HG03097 (cell line): ENCODE measurements at regions not wholly inside any gene's neighbourhood (a gene's known extent, or its start where the extent isn't known, plus 50 kb on each side); places are given as distances from the start of the nearest gene placed in this dataset.

Experiments
- ATAC-seq: cut with Tn5 transposase; IDR thresholded peaks from one replicate; pipeline ENCODE4 v1.9.1; 2021; ENCODE audit not compliant: unreplicated experiment, low FRiP score

- ATAC-seq: no peak
Measured at GRCh38 chr5:159452480-159453167, 122.3 kb upstream of the IL12B start.

DNA sequence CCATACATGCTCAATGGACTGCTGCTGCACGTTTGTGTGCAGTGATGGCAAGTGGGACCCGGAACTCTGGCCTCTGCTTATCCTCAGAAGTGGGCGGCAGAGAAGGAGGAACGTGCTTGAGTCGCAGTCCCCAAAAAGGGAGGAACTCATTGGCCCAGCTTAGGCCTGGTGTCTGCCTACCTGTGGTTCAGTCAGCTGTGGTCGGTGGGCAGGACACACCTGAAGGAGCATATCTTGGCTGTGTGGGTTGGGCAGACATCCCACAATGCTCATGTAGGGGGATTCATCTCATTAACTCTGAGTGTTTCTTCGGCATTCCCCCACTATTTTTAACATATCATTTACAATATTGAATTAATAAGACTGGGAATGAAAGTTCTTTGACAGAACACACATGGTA, 122.9 kb upstream of the IL12B start:
- ATAC-seq: no peak

DNA sequence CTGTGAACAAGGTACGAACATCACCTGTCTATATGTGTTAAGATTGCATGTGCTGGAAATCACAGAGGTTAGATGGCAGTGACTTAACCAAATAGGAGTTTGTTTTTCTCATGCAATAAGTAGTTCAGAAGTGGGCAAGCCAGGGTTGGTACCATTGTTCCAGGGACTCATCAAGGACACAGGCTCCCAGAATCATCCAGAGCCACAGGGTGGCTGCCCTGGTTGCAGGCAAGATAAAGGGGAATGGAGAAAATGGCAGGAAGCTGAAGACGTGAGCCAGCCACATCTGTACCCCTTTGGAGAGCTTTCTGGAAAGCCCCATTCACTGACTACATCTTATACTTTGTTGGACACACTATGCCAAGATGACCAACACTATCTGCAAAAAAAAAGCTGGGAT, 126.0 kb upstream of the IL12B start:
- ATAC-seq: peak; percentile 2

DNA sequence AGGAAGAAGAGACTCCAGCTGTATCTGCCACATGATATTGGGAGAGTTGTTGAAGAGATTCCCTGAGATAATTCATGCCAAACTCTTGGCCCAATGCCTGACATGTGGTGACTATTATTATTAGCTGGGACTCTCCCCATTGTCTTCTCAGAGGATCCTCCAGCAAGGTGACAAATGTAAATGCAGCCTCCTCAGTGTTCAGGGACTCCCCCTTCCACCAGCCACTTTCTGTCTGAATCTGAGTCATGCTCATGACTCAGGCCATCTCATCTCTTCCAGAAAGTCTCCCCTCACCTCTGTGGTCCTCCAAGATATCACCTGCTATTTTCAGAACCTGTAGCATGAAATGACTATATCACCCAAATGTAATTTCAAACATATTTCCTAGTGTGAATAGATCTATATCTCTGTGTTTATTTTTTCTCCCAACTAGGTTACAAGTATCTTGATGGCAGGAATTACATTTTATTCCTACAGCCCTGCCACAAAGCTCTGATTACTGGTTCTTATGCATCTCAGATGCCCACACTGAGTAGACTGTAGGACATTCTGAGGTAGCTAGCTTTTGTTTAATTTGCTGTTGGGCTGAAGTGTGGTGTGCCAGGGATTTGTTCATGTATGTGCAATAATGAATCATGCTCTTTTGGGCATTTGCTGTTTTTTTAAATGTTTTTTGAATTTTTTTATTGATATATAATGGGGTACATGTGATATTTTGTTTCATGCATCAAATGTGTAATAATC, 126.6 kb upstream of the IL12B start:
- peak; percentile 90 for ATAC-seq

- no peak for ATAC-seq
Measured at GRCh38 chr5:159458217-159458711, 128.0 kb upstream of the IL12B start.

DNA sequence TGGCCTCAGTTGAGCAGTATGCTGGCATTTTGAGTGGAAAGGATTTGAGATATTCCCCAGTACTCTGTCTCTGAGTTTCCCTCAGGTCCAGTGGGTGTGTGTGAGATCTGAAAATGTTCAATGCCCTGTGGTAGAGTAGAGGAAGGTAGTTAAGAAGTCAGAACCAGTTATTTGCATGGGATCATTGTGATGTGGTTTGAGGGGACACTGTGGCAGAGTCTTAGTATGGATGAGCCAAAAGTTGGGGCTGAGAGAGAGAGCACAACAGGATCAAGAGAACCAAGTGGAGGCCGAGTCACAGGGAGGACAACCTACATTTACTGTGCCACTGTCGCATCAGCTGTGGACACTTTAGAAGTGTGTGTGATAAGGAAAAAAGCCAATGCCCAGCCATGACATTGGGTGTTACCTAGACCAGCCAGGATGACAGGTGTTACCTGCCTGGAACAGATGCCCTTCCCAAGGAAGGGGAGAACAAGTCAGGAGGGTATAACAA, 128.9 kb upstream of the IL12B start:
- ATAC-seq: no peak

DNA sequence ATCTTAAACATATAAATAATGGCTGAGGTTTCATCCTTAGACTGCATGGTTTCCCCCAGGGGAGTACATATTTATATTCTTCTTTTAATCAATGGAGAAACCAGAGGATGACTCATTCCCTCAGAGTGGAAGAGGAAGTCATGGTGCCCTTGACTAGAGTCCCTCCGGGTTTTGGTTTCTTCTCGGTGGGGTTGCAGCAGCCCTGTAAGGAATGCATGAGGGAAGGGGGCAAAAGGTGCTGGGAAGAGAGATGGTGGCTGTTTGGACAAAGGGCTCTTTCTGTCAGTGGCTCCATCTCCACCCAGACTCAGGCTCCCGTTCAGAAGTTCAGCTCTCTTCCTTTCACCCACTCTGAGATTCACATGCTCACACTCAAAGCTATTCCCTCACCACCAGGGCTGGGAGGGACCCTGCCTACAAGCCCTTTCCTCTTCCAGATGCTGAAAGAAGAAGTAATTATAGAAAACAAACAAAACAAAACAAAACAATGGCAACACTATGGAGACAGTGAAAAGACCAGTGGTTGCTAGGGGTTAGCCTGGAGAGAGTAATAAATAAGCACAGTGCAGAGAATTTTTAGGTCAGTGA, 129.8 kb upstream of the IL12B start:
- ATAC-seq: no peak

DNA sequence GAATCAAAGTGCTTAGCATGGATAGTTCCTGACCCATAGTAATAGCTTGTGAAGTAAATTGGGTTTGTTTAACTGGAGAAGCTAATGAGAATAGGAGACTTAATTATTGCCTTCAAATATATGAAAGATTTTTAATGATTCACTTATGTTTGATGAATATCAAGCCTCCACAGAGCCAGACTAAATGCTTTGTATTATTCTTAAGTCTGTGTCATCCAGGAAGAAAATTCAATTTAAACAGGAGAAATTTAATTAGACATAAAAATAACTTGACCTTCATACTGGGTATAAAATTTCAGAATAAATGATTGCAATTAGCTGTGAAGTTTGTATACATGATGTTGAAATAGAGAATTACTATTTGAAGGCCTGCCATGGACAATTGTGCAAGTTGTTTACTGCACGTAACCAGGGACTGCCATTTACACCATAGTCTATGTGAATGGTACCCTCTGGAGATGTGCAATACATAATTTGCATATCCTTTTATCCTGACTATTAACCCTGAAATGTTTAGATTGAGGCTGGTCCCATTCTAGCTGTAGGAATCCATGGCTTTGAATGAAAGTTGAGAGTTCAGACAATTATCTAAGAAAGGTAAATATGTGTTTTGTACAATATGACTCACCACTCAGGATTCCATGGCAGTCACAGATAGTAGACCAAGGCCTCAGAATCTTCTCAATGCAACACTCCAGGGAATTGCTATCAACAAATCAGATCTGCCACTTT, 133.5 kb upstream of the IL12B start:
- no peak for ATAC-seq

GRCh38 chr5:159465604-159466003, 135.3 kb upstream of the IL12B start:
- no peak for ATAC-seq

GRCh38 chr5:159467666-159468065, 137.4 kb upstream of the IL12B start:
- ATAC-seq: no peak

DNA sequence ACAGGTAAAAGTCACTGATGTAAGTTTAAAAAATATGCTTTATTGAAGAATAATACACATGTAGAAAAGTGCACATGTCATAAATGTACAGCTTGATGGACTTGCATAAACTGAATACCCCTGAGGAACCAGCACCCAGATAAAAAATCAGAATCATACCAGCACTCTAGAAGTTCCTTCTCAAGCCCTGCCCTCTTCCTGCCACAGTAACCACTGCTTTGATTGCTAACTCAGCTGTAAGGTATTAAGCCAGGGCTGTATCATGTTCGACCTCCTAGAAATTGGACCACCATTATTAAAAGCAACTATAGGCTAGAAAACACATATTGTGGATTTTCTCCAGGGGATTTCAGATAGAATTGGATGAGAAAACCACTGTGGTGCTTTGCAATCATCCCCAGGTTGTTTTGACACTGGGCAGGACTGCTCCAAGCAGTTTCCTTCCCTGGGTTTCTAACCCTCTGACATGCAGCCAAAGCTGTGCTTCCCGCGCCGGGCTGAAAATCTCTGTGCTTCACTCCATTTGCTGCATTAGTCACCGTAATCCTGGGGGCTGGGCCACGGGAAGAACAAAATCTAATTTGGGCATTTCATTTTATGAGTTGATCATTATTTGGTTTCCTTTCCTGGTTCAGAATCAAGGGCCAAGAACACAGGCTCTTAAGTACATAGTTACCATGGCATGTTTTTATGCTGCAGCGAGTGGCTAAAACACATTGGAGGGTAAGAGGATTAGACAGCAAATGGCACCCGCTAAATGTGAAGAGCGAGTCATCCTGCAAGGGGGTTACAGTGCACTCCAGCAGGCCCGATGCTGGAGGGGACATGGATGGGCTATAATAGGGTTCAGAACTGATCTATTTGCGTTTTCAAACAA, 139.4 kb upstream of the IL12B start:
- no peak for ATAC-seq

DNA sequence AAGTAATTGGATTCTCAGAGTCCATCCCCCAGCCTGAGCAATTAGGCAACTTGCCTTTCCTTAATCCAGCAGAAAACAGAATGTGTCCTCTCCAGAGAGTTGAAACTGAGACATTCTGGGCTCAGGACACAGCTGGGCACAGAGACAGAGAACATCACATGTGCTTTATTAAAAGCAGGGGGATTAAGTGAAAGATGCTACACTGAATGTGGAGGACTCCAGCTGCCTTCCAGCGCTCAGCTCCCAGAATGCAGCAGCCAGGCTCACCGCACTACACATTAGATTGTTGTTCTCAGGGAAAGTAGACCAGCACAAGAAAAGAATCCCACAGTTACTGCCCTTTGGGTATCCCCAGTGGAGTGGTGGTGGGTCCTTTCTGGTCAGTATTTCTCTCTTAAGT, 141.6 kb upstream of the IL12B start:
- no peak for ATAC-seq

DNA sequence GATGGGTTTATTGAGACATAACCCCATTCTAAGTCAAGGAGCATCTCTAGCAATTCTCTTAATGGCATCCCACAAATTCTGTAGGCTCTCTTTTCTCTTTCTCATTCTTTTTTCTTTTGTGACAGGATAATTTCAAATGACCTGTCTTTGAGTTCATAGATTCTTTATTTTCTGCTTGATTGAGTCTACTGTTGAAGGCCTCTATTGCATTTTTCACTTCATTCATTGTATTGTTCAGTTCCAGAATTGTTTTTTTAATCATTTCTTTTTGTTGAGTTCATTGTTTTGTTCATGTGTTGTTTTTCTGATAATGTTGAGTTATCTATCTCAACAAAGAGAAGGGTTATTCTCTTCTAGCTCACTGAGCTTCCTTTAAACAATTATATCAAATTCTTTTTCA, 144.7 kb upstream of the IL12B start:
- ATAC-seq: no peak

DNA sequence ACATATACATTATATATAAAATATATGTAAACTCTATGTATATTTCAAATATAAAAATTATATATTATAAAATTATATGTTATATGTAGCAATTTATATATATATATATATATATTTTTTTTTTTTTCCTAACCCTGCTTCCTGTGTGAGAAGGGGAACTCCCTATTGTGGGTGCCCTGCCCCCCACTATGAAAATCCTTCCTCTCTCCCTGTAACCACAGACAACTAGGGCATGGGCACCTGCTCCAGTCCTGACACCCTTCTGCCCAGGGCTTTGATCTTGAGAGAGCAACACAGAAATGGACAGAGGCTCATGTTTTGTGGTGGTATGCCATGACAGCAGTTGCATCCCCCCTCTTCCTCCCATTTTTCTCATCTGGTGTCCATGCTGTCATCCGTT, 148.7 kb upstream of the IL12B start:
- no peak for ATAC-seq

- ATAC-seq: no peak
Measured at GRCh38 chr5:159480849-159481248, 150.6 kb upstream of the IL12B start.

- ATAC-seq: no peak
Measured at GRCh38 chr5:159481751-159482150, 151.5 kb upstream of the IL12B start.

DNA sequence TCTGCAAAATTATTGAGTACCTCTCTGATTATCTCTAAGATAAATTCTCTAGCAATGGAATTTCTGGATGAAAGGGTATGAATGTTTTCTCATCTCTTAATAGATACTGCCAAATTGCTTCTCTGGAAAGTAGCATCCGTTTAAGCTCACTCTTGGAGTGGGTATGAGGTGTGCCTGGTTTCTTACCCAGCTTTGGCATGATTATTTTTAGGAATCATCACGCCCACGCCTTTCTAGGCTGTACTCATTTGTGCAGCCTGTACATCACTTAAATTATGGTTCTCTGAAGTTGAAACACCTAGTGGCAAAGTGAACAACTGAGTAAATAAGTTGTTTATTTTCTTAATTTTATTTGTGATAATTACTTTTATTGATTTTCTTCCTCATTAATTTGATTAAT, 156.5 kb upstream of the IL12B start:
- no peak for ATAC-seq

GRCh38 chr5:159488516-159488915, 158.2 kb upstream of the IL12B start:
- ATAC-seq: no peak

- ATAC-seq: no peak
Measured at GRCh38 chr5:159489779-159490178, 159.5 kb upstream of the IL12B start.

- no peak for ATAC-seq
Measured at GRCh38 chr5:159490507-159490906, 160.2 kb upstream of the IL12B start.
